Stimulated activated CD4-positive, alpha-beta T cell treated with anti-CD3 and anti-CD28 coated beads, Interleukin-1b, Interleukin-23, amount 100 ng/mL, for 24 hours (primary cell): ENCODE measurements at regions not wholly inside any gene's neighbourhood (a gene's known extent, or its start where the extent isn't known, plus 50 kb on each side); places are given as distances from the start of the nearest gene placed in this dataset.

ENCODE experiments used
- DNase-seq, 4 experiments: peaks; one replicate each; pipeline ENCODE4 v3.0.0-alpha.2; 2020; ENCODE audit warnings: low read depth in 4 of 4, low spot score in 1 of 4

DNA sequence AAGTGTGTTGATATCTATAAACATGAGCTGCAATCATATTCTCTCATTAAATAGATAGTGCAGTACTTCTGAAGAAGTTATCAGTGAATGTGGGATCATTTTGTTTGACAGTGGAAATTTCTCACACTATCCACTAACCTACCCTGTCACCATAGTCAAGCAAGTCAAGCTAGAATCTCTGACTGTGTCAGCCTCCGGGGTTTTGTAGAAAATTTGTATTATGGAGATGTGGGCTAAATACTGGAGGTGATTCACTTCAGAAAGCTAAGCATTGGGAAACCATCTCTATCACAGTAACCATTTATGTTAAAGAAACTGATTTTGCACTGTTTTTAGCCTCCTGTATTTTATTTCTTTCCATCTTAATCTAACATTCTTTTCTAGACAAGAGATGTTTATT is 126.6 kb upstream of the CREB1 start:
- no peak for DNase-seq

GRCh38 chr2:207403950-207404349 is 125.8 kb upstream of the CREB1 start:
- no peak for DNase-seq

GRCh38 chr2:207405150-207405549 is 124.6 kb upstream of the CREB1 start:
- DNase-seq = no peak

DNA sequence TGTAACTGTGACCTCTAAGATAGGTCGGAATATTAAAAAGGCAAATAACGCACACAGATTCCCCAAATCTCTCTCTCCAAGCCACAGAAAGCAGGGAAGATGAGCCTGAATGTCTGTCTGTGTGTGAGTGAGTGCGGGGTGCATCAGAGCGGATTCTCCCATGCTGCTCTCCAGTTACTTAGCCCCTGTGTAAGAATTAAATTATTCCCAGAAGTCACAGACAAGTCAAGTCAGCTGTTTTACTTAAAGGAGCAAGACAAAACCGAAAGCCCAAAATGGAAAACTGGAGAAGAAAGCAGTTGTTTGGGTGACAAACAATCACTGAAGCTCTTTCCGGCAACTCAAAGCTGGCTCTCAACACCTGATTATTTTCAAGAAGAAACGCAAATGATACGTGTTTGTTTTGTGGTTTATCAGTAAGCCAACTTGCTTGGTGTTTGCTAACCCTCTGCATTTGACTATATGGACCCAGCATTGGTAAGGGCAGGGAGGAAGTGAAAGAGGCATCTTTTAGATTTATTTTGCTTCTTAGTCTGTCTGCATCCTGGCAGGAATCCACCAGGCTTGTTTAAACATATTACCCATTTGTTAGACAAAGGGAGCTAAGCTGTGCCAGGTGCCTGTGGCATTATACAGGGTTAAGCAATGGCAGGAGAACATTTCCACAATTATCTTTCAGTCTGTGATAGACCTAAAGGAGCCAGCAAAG is 121.5 kb upstream of the CREB1 start:
- DNase-seq = no peak

DNA sequence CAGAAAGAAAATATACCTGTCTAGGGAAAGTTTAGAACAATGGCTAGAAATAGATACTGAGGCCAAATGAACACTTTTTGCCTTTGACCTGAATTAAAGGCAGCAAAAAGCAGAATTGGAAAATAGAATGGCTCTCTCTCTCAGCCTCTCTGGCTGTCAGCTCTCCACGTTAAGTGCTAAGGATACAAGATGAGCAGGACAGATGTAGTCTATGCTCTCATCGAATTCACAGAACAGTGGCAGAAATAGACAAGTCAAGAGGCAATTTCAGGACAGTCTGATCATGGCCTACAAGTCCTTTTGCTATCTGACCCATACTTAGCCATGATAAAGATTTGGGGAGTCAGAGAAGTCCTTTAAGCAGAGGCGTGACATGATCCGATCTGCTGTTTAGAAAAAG is 120.2 kb upstream of the CREB1 start:
- DNase-seq = no peak

DNA sequence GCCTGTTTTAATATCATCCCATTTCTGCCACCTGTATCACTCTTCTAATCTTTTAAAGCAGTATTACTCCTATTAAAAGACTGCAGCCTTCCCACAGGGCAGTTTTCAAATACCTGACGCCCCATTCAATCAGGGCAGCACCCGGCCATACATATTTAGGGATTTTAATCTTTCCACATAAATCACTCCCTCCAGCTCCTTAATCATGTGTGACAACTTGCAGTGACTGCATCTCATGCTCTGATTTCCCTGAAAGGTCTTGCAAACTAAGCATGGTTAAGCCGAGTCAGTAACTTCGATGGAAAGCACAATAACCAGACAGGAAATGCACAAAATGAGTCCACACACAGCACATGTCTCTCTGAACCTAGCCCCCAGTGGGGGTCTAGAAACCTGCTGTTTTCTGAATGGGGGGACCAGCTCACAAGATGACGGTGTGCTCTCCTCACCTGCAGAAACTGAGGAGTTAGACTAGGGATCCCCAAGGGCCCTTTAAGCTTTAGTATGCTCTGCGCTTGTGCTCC is 116.9 kb upstream of the CREB1 start:
- DNase-seq = no peak

DNA sequence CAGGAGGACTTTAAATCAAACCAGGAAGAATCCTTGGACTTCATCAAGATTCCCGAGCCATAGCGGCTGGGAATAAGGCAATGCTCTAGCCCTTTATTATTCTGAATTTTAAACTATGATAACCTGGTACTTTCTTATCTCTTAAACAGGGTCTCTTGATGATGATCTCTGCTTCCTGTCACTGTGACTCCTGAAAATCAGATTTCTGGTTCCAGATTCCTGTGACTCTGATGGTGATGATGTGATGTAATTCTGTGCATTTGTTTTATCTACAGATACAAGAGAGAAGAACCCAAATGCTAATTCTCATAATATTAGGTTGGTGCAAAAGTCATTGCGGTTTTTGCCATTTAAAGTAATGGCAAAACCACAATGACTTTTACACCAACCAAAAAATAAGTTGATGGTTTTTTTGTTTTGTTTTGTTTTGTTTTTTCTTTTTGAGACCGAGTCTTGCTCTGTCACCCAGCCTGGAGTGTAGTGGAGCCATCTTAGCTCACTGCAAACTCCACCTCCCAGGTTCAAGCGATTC is 116.3 kb upstream of the CREB1 start:
- no peak for DNase-seq

GRCh38 chr2:207416111-207416510 is 113.7 kb upstream of the CREB1 start:
- no peak for DNase-seq

- no peak for DNase-seq
Observed at GRCh38 chr2:207416900-207417299, 112.9 kb upstream of the CREB1 start.

- DNase-seq = no peak
Observed at GRCh38 chr2:207417301-207417718, 112.5 kb upstream of the CREB1 start.

GRCh38 chr2:207418419-207418818 is 111.3 kb upstream of the CREB1 start:
- no peak for DNase-seq

GRCh38 chr2:207419331-207419730 is 110.4 kb upstream of the CREB1 start:
- DNase-seq = no peak

GRCh38 chr2:207421671-207422070 is 108.1 kb upstream of the CREB1 start:
- DNase-seq = no peak

DNA sequence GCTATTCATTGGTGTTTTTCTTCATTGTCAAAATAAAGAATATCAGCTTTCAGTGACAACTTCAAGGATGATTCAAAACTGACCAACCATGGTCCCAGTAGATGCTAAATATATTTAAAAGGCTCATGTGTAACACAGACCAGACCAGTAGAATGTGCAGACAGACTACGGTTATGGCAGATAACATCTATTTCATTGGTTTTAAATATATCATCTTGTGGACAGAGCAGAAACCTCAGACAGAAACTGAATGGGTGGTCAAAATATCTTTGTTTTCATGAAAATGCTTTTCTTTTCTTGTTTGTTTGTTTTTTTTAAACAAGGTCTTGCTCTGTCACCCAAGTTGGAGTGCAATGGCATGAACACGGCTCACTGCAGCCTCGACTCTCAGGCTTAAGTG is 107.4 kb upstream of the CREB1 start:
- no peak for DNase-seq

DNA sequence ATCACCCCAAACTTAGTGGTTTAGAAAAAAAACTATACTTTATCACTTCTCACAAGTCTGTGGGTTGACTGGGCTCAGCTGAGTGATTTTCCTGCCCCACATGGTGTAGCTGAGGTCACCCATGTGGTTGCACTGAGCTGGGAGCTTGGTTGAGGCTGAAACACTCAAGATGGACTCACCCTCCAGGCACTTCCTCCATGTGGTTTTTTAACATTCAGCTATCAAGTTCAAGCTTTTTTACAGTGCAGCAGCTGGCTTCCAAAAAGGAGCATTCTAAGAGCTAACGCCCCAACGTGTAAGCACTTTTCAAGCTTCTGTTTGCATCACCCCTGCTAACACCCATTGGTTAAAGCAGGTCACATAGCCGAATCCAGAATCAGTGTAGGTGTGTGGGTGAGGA is 105.9 kb upstream of the CREB1 start:
- DNase-seq = peak in 1 of 4 experiments; percentile 4

DNA sequence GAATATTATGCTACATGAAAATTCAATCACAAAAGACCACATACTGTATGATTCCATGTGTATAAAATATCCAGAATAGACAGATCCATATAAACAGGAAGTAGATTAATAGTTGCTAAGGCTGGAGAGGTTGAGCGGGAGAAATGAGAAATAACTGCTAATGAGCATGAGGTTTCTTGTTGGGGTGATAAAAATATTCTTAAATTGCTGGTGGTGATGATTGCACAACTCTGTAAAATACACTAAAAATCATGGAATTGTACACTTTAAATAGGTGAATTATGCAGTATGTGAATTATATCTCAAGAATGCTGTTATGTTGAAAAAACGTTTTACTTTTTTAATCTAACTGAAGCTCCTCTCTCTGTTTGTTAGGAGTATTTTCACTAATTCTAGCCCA is 101.8 kb upstream of the CREB1 start:
- no peak for DNase-seq

DNA sequence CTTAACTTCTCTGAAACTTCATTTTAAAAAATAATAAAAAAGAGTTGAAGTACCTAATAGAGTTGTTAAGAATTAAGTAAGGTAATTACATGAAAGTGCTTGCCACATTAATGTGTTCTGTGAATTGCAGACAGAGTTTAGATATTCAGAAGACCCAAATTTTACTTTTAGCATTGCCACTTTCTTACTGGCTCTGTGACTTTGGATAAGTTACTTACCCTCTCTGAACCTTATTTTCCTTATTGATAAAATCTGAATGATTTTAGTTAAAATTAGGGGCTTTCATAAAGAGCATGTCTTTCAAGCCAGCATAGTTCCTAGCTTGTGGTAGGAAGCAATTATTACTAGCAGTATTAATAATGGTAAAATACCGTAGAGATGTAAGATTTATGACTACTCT is 101.2 kb upstream of the CREB1 start:
- DNase-seq = no peak

GRCh38 chr2:207432453-207432852 is 97.3 kb upstream of the CREB1 start:
- no peak for DNase-seq

GRCh38 chr2:207434306-207434705 is 95.5 kb upstream of the CREB1 start:
- DNase-seq = no peak

DNA sequence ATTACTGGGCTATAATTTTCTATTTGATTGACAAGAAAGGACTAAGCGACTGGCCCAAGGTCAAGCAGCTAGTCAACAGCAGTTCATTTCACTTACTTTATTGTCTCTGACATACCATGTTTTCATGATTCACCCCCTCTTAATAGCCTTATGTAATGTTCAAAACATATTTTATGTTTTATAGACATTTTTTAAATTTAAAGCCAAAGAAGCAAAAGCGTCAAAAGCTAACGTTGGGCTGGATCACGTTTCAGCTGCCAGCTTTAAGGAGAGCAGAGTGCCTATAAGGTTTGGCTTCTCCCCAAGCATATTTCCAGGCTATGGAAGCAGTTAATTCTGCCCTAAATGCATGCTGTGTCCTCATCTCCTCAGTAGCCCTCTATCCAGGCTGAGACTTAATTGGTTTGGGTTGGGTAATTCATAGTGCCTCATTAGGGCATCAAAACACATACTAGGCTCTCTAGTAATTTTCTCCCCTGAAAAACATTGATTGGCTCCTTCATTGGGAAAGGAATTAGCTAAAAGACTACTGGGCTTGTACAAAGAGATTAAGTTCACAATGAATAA is 94.8 kb upstream of the CREB1 start:
- no peak for DNase-seq

DNA sequence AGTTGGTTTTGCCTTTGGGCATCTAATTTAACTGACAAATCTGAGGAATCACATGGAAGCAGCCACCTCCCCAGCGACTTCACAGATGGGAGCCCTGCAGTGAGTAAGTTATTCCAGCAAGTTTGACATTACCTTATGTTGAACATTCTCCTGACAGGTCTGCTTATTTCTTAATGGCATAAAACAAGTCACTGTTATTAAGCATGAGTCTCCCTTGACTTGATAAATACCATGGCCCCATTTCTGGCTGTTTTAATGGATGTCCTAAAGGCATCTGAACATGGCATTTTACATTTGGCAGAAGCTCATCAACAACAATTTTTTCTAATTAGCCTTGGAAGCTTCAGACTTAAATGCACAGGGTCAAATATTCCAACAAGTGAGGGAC is 92.6 kb upstream of the CREB1 start:
- no peak for DNase-seq

DNA sequence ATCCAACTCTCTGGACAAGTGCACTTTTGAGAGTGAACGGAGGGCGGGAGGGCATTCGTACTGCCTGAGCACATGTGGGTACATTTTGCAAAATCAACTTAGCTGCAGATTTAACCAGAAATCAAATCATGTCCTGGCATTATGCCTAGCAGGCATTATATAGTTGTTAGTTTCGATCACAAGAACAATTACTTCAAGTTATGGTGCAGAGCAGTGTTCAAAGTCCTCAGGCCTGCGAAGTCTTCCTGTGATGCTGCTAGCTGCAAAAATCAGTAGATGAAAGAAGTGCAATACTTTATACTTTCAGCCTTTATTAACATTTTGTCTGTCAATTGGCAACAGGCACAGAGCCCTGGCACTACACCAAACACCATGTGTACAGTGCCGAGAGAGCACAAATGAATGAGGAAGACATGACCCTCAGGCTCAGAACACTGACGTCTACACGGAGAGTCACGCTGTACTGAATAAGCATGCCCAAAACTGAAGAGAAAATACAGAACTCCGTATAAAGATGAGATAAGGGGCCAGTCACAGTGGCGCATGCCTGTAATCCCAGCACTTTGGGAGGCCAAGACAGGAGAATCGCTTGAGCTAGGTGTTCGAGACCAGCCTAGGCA is 92.1 kb upstream of the CREB1 start:
- DNase-seq = no peak
